HUES64 (cell line): ENCODE measurements at regions not wholly inside any gene's neighbourhood (a gene's known extent, or its start where the extent isn't known, plus 50 kb on each side); places are given as distances from the start of the nearest gene placed in this dataset.
"Not testable (repeated sequence)": the region's sequence is repeated elsewhere in the genome, so short reads cannot be mapped to it uniquely, and the experiment has no call there.

Source experiments
- H3K27ac ChIP-seq: 2 replicates; pipeline ENCODE4 v1.7.0; 2013; ENCODE audit warnings: low read depth, low read length, inconsistent platforms
- H3K27me3 ChIP-seq: 2 replicates; pipeline ENCODE4 v1.6.1; 2013; ENCODE audit warnings: mild to moderate bottlenecking, low read length; ENCODE audit not compliant: insufficient read depth
- H3K36me3 ChIP-seq: 2 replicates; pipeline ENCODE4 v1.6.1; 2013; ENCODE audit warnings: mild to moderate bottlenecking, low read length; ENCODE audit not compliant: insufficient read depth
- H3K4me1 ChIP-seq: 2 replicates; pipeline ENCODE4 v1.6.1; 2013; ENCODE audit warnings: mild to moderate bottlenecking, low read length, moderate library complexity; ENCODE audit not compliant: insufficient read depth
- H3K4me3 ChIP-seq: 2 replicates; pipeline ENCODE4 v1.5.1; 2013; ENCODE audit warnings: mild to moderate bottlenecking, low read length, moderate library complexity
- H3K9ac ChIP-seq: 2 replicates; pipeline ENCODE4 v1.6.1; 2013; ENCODE audit warnings: mild to moderate bottlenecking, low read depth, low read length
- H3K9me3 ChIP-seq: 2 replicates; pipeline ENCODE4 v1.6.1; 2013; ENCODE audit warnings: low read depth, low read length; ENCODE audit not compliant: insufficient read depth
- WGBS: fragments of 150-250, 120-280 bp; methylation state at CpG from one replicate; pipeline ENCODE4 v1.1.7; 2013; ENCODE audit warnings: missing lambda C conversion rate; 5-methylcytosine and 5-hydroxymethylcytosine counted together

DNA sequence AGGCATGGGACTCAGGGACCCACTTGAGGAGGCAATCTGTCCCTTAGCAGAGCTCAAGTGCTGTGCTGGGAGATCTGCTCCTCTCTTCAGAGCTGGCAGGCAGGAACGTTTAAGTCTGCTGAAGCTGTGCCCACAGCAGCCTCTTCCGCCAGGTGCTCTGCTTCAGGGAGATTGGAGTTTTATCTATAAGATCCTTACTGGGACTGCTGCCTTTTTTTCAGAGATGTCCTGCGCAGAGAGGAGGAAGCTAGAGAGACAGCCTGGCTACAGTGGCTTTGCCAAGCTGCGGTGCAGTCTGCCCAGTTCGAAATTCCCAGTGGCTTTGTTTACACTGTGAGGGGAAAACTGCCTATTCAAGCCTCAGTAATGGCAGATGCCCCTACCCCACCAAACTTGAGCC is 329.8 kb downstream of the BMPER start:
- H3K36me3 ChIP-seq, H3K27ac ChIP-seq, H3K4me3 ChIP-seq, H3K9me3 ChIP-seq, H3K9ac ChIP-seq, H3K27me3 ChIP-seq, H3K4me1 ChIP-seq: not testable (repeated sequence)
- WGBS: 91% methylated on average over 5 of the region's 5 CpGs

- H3K4me1 ChIP-seq: no peaks in the 10 kb centered on the region
- 95% methylated on average over 2 of the region's 2 CpGs for WGBS
These were observed 330.7 kb downstream of the BMPER start for GRCh38 chr7:34236057-34236456.

DNA sequence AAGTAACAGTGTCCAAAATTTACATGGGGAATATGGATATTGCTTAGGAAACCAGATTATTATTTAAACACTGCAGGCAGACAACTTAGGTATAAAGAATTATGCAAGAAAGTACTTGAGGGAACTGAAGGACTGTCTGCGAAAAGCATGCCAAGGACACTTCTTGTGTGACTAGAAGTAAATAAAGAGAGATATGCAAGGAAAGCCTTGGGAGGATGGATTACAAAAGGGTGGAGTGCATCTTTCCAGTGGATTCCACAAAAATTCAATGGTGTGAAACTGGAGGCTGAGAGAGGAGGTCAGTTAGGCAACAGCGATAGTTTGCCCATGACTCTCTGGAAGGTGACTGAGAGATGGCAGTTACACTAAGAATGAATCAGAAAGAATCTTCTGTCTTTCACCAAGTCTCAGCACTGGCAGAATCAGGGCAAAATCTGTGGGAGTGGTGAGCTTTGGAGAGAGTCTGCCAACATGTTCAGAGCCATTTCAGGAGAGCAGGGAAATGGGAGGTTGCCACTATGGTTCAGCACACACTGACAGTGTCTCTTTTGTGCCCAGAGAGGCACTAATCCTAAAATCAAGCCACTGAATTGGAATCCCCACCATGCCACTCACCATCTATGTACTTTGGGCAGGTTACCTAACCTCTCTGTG is 331.6 kb downstream of the BMPER start:
- no peaks in the 10 kb centered on the region for H3K27me3 ChIP-seq
- no peak overlapping the region for H3K4me3 ChIP-seq
- no peak overlapping the region for H3K27ac ChIP-seq
- no peaks in the 10 kb centered on the region for H3K36me3 ChIP-seq
- no peaks in the 10 kb centered on the region for H3K9me3 ChIP-seq
- H3K9ac ChIP-seq: no peak overlapping the region
- WGBS: 47% methylated on average over 2 of the region's 2 CpGs
- no peaks in the 10 kb centered on the region for H3K4me1 ChIP-seq

More at GRCh38 chr7:34236057-34236456, 330.7 kb downstream of the BMPER start:
- no peak overlapping the region for H3K27ac ChIP-seq
- H3K9me3 ChIP-seq: no peaks in the 10 kb centered on the region
- H3K36me3 ChIP-seq: no peaks in the 10 kb centered on the region
- no peak overlapping the region for H3K9ac ChIP-seq
- H3K4me3 ChIP-seq: no peak overlapping the region
- H3K27me3 ChIP-seq: no peaks in the 10 kb centered on the region

DNA sequence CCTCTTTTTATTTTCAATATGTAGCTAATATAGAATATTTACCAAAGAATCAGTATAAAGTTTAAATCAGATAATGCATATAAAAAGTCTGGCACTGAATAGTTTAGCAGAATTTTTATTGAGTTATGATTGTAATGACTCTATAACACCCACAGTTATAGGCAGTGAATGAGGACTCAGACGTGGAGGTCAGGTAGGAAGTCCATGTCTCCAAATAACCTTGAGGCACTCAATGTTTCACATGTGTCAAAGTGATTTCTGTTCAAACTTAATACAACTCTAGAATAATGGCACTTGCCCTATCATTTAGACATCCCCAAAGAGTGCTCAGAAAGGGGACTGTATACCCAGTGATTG is 332.1 kb downstream of the BMPER start:
- Histone ChIP-seq H3K9me3 (no peaks in the 10 kb centered on the region), H3K9ac (no peak overlapping the region), H3K27me3 (no peaks in the 10 kb centered on the region), H3K36me3 (no peaks in the 10 kb centered on the region), H3K4me1 (no peaks in the 10 kb centered on the region), H3K27ac (no peak overlapping the region), H3K4me3 (no peak overlapping the region)
- WGBS: 100% methylated on average over 1 of the region's 1 CpG

GRCh38 chr7:34240417-34240816 is 335.1 kb downstream of the BMPER start:
- WGBS: 95% methylated on average over 4 of the region's 4 CpGs
- no peaks in the 10 kb centered on the region for H3K9me3 ChIP-seq
- no peak overlapping the region for H3K9ac ChIP-seq
- H3K27me3 ChIP-seq: no peaks in the 10 kb centered on the region
- H3K27ac ChIP-seq: no peak overlapping the region
- H3K36me3 ChIP-seq: no peaks in the 10 kb centered on the region
- H3K4me3 ChIP-seq: no peak overlapping the region
- H3K4me1 ChIP-seq: no peaks in the 10 kb centered on the region

DNA sequence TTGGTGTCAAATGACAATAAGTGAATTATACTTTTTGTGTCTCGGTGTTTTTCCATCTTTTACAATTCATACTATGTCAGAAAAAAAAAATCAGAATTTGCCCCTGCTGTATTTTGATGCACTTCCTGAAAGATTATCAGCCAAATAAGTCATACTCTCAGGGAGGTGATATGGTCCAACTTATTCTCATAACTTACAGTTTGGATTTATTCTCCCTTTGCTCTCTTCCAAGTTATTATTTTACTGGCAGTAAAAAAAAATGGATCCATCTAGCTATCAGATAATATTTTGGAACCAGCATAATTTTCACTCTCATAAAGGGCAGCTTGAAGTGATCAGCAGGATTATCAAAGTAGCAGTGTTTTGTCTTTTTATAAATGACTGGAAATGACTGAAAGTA is 337.1 kb downstream of the BMPER start:
- Histone ChIP-seq H3K4me3 (no peak overlapping the region), H3K27ac (no peak overlapping the region), H3K9ac (no peak overlapping the region), H3K36me3 (no peaks in the 10 kb centered on the region), H3K27me3 (no peaks in the 10 kb centered on the region), H3K4me1 (no peaks in the 10 kb centered on the region), H3K9me3 (no peaks in the 10 kb centered on the region)
- 100% methylated on average over 1 of the region's 1 CpG for WGBS

DNA sequence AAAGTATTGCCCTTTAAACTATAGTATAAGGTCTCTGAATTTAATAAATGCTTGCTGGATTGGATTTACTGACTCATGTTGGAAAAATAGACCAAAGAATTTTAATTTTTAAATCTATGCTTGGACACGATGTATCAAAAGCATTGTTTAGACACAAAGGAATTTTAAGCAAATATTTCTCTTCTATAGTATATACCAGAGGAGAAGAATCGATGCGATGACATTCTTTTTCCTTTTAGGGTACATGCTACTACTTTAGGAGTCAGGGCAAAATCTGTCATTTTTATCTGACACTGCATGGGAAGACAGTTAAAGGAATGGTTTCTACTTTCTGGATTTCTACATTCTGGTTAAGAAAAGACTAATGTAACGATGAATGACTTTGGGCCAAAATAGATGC is 339.9 kb downstream of the BMPER start:
- H3K36me3 ChIP-seq: no peaks in the 10 kb centered on the region

DNA sequence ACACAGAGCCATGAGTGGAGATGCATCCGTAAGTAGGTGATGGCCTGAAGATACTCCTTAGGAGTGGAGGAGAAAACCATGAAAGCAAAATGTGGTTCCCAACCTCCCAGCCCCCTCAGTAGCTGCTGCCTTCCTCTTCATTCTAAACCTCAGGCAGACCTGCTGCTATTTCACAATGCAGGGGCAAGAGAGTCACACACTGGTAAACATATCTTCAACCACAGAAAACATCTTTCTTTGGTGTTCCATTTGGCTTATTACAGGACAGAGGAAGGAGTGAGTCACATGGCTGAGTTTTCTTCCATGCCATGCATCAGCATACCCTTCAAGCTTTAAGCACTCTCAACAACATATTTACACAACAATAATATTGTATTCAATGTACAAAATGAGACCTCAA is 342.1 kb downstream of the BMPER start:
- H3K27me3 ChIP-seq: no peaks in the 10 kb centered on the region
- no peaks in the 10 kb centered on the region for H3K4me1 ChIP-seq
- H3K36me3 ChIP-seq: no peaks in the 10 kb centered on the region
- H3K9me3 ChIP-seq: no peaks in the 10 kb centered on the region
- no peak overlapping the region for H3K9ac ChIP-seq
- H3K27ac ChIP-seq: no peak overlapping the region
- no peak overlapping the region for H3K4me3 ChIP-seq
- WGBS: 100% methylated on average over 1 of the region's 1 CpG

More for the DNA sequence above, 339.9 kb downstream of the BMPER start:
- 97% methylated on average over 3 of the region's 4 CpGs for WGBS
- H3K4me3 ChIP-seq: no peak overlapping the region
- no peak overlapping the region for H3K9ac ChIP-seq
- no peak overlapping the region for H3K27ac ChIP-seq
- no peaks in the 10 kb centered on the region for H3K27me3 ChIP-seq
- H3K4me1 ChIP-seq: no peaks in the 10 kb centered on the region
- H3K9me3 ChIP-seq: no peaks in the 10 kb centered on the region

DNA sequence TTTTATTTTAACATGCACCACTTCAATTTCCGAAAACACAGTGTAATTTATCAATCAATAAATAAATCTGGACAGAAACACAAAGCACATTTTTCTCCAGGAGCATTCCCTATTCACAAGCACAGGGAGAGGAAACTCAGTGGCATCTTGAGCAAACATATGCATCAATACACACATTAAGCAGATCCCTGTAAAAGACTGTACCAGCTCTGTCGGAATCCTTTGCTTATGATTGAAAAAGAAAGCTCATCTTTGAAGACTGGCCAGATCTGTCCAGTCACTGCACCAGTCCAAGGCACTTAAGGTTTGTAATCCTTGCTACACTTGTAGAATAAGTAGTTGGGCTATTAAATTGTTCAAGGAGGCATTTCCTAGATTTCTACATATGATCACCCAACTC is 343.9 kb downstream of the BMPER start:
- Histone ChIP-seq H3K9me3 (no peaks in the 10 kb centered on the region), H3K27me3 (no peaks in the 10 kb centered on the region), H3K27ac (no peak overlapping the region), H3K36me3 (no peaks in the 10 kb centered on the region), H3K9ac (no peak overlapping the region), H3K4me1 (no peaks in the 10 kb centered on the region), H3K4me3 (no peak overlapping the region)
- WGBS: 93% methylated on average over 2 of the region's 2 CpGs

DNA sequence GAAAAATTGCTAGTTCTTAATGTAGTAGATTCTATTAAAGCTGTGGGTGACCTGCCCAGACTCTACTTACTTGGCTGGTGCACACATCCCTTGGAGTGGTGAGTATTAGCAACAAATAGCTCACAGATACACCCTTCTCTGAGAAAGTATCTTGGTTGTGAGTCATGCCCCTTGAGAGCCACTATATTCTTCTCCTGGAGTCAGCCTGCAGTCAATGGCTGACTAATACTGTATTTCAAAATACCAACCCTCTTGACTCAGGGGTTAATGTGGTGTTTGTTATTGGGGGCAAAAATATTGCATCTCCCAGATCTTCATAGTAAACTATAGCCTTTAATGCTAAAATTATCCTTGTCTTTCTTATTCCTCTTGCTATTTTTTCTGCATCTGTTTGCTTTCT is 354.9 kb downstream of the BMPER start:
- no peaks in the 10 kb centered on the region for H3K9me3 ChIP-seq
- H3K27me3 ChIP-seq: no peaks in the 10 kb centered on the region
- no peak overlapping the region for H3K4me3 ChIP-seq
- H3K27ac ChIP-seq: no peak overlapping the region
- H3K9ac ChIP-seq: no peak overlapping the region
- no peaks in the 10 kb centered on the region for H3K36me3 ChIP-seq
- no peaks in the 10 kb centered on the region for H3K4me1 ChIP-seq

- 100% methylated on average over 2 of the region's 2 CpGs for WGBS
- Histone ChIP-seq H3K27me3 (no peaks in the 10 kb centered on the region), H3K9ac (no peak overlapping the region), H3K9me3 (no peaks in the 10 kb centered on the region), H3K4me1 (peaks cover 1% of the 10 kb centered on the region; the same call in 1 of the 2 replicates), H3K4me3 (no peak overlapping the region), H3K36me3 (no peaks in the 10 kb centered on the region), H3K27ac (no peak overlapping the region)
These were observed 357.8 kb downstream of the BMPER start for GRCh38 chr7:34263168-34263567.

DNA sequence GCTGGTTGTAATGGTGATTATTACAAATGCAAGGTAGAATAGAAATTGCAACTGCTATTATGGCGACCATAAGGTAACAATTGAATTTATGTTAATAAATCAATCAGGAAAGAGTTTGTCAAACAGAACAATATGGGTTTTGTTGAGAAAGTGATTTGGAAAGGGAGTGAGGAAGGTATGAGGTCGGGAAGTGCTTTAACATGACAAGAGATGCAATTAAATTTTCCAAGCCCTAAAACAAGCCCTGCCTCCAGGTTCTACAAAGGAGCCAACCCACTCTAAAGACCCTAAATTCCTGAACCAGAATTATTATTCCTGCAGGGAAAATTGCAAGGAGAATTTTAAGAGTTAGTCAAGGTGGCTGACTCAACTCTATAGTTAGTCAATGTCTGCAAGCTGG is 363.7 kb downstream of the BMPER start:
- no peak overlapping the region for H3K9ac ChIP-seq
- H3K27ac ChIP-seq: peak overlapping the region; percentile 42
- WGBS: 51% methylated on average over 2 of the region's 2 CpGs
- H3K36me3 ChIP-seq: no peaks in the 10 kb centered on the region
- H3K9me3 ChIP-seq: no peaks in the 10 kb centered on the region
- no peaks in the 10 kb centered on the region for H3K27me3 ChIP-seq
- H3K4me3 ChIP-seq: no peak overlapping the region
- peaks cover 25% of the 10 kb centered on the region for H3K4me1 ChIP-seq
